ENCODE measurements at regions not wholly inside any gene's neighbourhood (a gene's known extent, or its start where the extent isn't known, plus 50 kb on each side); places are given as distances from the start of the nearest gene placed in this dataset.

DNA sequence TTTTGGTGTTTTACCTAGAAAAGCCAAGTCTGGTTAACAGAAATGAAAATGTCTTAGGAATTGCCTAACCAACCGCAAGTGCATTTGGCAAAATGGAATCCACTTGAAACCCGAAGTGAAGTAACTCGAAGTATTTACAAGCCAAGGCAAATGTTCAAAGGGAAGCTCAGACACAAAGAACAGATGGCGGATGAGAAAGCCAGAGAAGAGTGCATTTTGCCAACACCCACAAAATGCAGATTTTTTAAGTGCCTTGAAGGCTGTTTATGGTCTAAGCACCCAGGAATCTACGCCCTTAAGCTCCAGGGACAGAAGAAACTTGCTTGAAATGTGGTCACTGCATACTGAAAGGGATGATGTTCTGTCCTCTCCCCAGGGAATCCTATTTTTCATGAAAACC is 70.0 kb upstream of the TBXT start:
- TF ChIP-seq, protein P1, sequence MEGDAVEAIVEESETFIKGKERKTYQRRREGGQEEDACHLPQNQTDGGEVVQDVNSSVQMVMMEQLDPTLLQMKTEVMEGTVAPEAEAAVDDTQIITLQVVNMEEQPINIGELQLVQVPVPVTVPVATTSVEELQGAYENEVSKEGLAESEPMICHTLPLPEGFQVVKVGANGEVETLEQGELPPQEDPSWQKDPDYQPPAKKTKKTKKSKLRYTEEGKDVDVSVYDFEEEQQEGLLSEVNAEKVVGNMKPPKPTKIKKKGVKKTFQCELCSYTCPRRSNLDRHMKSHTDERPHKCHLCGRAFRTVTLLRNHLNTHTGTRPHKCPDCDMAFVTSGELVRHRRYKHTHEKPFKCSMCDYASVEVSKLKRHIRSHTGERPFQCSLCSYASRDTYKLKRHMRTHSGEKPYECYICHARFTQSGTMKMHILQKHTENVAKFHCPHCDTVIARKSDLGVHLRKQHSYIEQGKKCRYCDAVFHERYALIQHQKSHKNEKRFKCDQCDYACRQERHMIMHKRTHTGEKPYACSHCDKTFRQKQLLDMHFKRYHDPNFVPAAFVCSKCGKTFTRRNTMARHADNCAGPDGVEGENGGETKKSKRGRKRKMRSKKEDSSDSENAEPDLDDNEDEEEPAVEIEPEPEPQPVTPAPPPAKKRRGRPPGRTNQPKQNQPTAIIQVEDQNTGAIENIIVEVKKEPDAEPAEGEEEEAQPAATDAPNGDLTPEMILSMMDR (conservative IDR thresholded peaks at IDR 0.05; ENCODE audit: low read length), result no peak
- no peak for TF ChIP-seq EZH2phosphoT487 (IDR thresholded peaks at IDR 0.05; ENCODE audit: borderline replicate concordance)
